ENCODE measurements at regions not wholly inside any gene's neighbourhood (a gene's known extent, or its start where the extent isn't known, plus 50 kb on each side); places are given as distances from the start of the nearest gene placed in this dataset.
"Not testable (repeated sequence)": the region's sequence is repeated elsewhere in the genome, so short reads cannot be mapped to it uniquely, and the experiment has no call there.

GRCh38 chr3:78101384-78101783 is 1061.5 kb downstream of the ROBO2 start:
- no peaks in the 10 kb centered on the region for H3K4me1 ChIP-seq (ENCODE audit: control insufficient read depth in 1 of 2, insufficient read depth in 2 of 2, low read length in 2 of 2)
- no peak overlapping the region for H2BK5ac ChIP-seq (ENCODE audit: low read depth, low read length, poor library complexity)
- no peaks in the 10 kb centered on the region for H3K9me3 ChIP-seq (ENCODE audit: insufficient read depth, low read depth, low read length)
- H3K36me3 ChIP-seq (ENCODE audit: control insufficient read depth in 1 of 2, insufficient read depth in 2 of 2, low read length in 2 of 2) = no peaks in the 10 kb centered on the region
- H3K4ac ChIP-seq (ENCODE audit: low read depth, low read length) = no peak overlapping the region
- no peak for DNase-seq
- H3K79me1 ChIP-seq (ENCODE audit: low read length) = no peaks in the 10 kb centered on the region
- no peak overlapping the region for H3K9ac ChIP-seq (ENCODE audit: low read length)
- no peak overlapping the region for H3K4me2 ChIP-seq (ENCODE audit: low read length)
- H3K4me3 ChIP-seq (ENCODE audit: low read depth, low read length) = no peak overlapping the region
- no peak overlapping the region for H3K23ac ChIP-seq (ENCODE audit: low read length)
- no peak overlapping the region for H2AFZ ChIP-seq (ENCODE audit: insufficient read depth, low read length, poor library complexity)
- H3K14ac ChIP-seq (ENCODE audit: low read length) = no peak overlapping the region
- no CpG with 5 or more reads among the region's 3 CpGs for WGBS (ENCODE audit: extremely low coverage, insufficient coverage, insufficient read length)
- no peaks in the 10 kb centered on the region for H3K27me3 ChIP-seq (ENCODE audit: insufficient read depth, low read length)
- H4K91ac ChIP-seq (ENCODE audit: low read depth, low read length) = no peak overlapping the region
- no peaks in the 10 kb centered on the region for H3K79me2 ChIP-seq (ENCODE audit: control insufficient read depth, insufficient read depth, low read length, poor library complexity)
- no peak overlapping the region for H3K18ac ChIP-seq (ENCODE audit: low read length)
- H2BK120ac ChIP-seq (ENCODE audit: insufficient read depth, low read length, poor library complexity) = no peak overlapping the region
- no peak overlapping the region for H4K12ac ChIP-seq (ENCODE audit: low read depth, low read length)
- H3K27ac ChIP-seq (ENCODE audit: low read depth, low read length) = no peak overlapping the region
- H4K8ac ChIP-seq (ENCODE audit: low read depth, low read length) = no peak overlapping the region
- no peak overlapping the region for H2AK5ac ChIP-seq (ENCODE audit: low read length)
- H2BK12ac ChIP-seq (ENCODE audit: low read length) = no peak overlapping the region

DNA sequence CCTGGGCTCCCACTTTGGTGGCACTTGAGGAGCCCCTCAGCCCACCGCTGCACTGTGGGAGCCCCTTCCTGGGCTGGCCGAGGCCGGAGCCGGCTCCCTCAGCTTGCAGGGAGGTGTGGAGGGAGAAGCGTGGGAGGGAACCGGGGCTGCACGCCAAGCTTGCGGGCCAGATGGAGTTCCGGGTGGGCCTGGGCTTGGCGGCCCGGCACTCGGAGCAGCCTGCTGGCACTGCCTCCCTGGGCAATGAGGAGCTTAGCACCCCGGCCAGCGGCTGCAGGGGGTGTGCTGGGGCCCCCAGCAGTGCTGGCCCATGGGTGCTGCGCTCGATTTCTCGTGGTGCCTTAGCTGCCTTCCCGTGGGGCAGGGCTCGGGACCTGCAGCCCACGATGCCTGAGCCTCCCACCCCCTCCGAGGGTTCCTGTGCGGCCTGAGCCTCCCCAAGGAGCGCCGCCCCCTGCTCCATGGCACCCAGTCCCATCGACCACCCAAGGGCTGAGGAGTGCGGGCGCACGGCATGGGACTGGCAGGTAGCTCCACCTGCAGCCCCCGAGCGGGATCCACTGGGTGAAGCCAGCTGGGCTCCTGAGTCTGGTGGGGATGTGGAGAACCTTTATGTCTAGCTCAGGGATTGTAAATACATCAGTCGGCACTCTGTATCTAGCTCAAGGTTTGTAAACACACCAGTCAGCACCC is 1068.5 kb downstream of the ROBO2 start:
- not testable (repeated sequence) for H3K4ac ChIP-seq (ENCODE audit: low read depth, low read length); H3K79me1 ChIP-seq (ENCODE audit: low read length); H3K14ac ChIP-seq (ENCODE audit: low read length); H4K91ac ChIP-seq (ENCODE audit: low read depth, low read length); H3K23ac ChIP-seq (ENCODE audit: low read length); H4K12ac ChIP-seq (ENCODE audit: low read depth, low read length); H2BK12ac ChIP-seq (ENCODE audit: low read length); H4K8ac ChIP-seq (ENCODE audit: low read depth, low read length); H3K4me2 ChIP-seq (ENCODE audit: low read length); H2BK120ac ChIP-seq (ENCODE audit: insufficient read depth, low read length, poor library complexity); H3K9me3 ChIP-seq (ENCODE audit: insufficient read depth, low read depth, low read length); H3K9ac ChIP-seq (ENCODE audit: low read length); H2BK5ac ChIP-seq (ENCODE audit: low read depth, low read length, poor library complexity); H3K79me2 ChIP-seq (ENCODE audit: control insufficient read depth, insufficient read depth, low read length, poor library complexity); H2AFZ ChIP-seq (ENCODE audit: insufficient read depth, low read length, poor library complexity); H2AK5ac ChIP-seq (ENCODE audit: low read length); H3K27me3 ChIP-seq (ENCODE audit: insufficient read depth, low read length); H3K18ac ChIP-seq (ENCODE audit: low read length); H3K4me1 ChIP-seq (ENCODE audit: control insufficient read depth in 1 of 2, insufficient read depth in 2 of 2, low read length in 2 of 2); DNase-seq; H3K4me3 ChIP-seq (ENCODE audit: low read depth, low read length); H3K36me3 ChIP-seq (ENCODE audit: control insufficient read depth in 1 of 2, insufficient read depth in 2 of 2, low read length in 2 of 2); H3K27ac ChIP-seq (ENCODE audit: low read depth, low read length)
- no CpG with 5 or more reads among the region's 31 CpGs for WGBS (ENCODE audit: extremely low coverage, insufficient coverage, insufficient read length)

GRCh38 chr3:78112291-78113010 is 1072.6 kb downstream of the ROBO2 start:
- Histone ChIP-seq H3K9ac (ENCODE audit: low read length) (no peak overlapping the region), H2BK12ac (ENCODE audit: low read length) (no peak overlapping the region), H4K8ac (ENCODE audit: low read depth, low read length) (no peak overlapping the region), H2AK5ac (ENCODE audit: low read length) (no peak overlapping the region), H2BK5ac (ENCODE audit: low read depth, low read length, poor library complexity) (no peak overlapping the region), H3K9me3 (ENCODE audit: insufficient read depth, low read depth, low read length) (peaks cover 5% of the 10 kb centered on the region), H3K79me2 (ENCODE audit: control insufficient read depth, insufficient read depth, low read length, poor library complexity) (no peaks in the 10 kb centered on the region), H3K4me2 (ENCODE audit: low read length) (no peak overlapping the region), H4K12ac (ENCODE audit: low read depth, low read length) (no peak overlapping the region), H2AFZ (ENCODE audit: insufficient read depth, low read length, poor library complexity) (no peak overlapping the region), H3K14ac (ENCODE audit: low read length) (no peak overlapping the region), H3K27ac (ENCODE audit: low read depth, low read length) (no peak overlapping the region), H4K91ac (ENCODE audit: low read depth, low read length) (no peak overlapping the region), H3K27me3 (ENCODE audit: insufficient read depth, low read length) (no peaks in the 10 kb centered on the region), H3K4me3 (ENCODE audit: low read depth, low read length) (no peak overlapping the region), H3K23ac (ENCODE audit: low read length) (no peak overlapping the region), H3K4me1 (ENCODE audit: control insufficient read depth in 1 of 2, insufficient read depth in 2 of 2, low read length in 2 of 2) (no peaks in the 10 kb centered on the region), H3K79me1 (ENCODE audit: low read length) (no peaks in the 10 kb centered on the region), H2BK120ac (ENCODE audit: insufficient read depth, low read length, poor library complexity) (no peak overlapping the region), H3K18ac (ENCODE audit: low read length) (no peak overlapping the region), H3K36me3 (ENCODE audit: control insufficient read depth in 1 of 2, insufficient read depth in 2 of 2, low read length in 2 of 2) (no peaks in the 10 kb centered on the region), H3K4ac (ENCODE audit: low read depth, low read length) (no peak overlapping the region)
- WGBS (ENCODE audit: extremely low coverage, insufficient coverage, insufficient read length) = no CpG with 5 or more reads among the region's 5 CpGs
- DNase-seq = no peak

- H2AK5ac ChIP-seq (ENCODE audit: low read length) = no peak overlapping the region
- H4K91ac ChIP-seq (ENCODE audit: low read depth, low read length) = no peak overlapping the region
- no peak overlapping the region for H2BK5ac ChIP-seq (ENCODE audit: low read depth, low read length, poor library complexity)
- no peak overlapping the region for H2BK120ac ChIP-seq (ENCODE audit: insufficient read depth, low read length, poor library complexity)
- no peaks in the 10 kb centered on the region for H3K79me1 ChIP-seq (ENCODE audit: low read length)
- H3K4ac ChIP-seq (ENCODE audit: low read depth, low read length) = no peak overlapping the region
- H3K18ac ChIP-seq (ENCODE audit: low read length) = no peak overlapping the region
- H4K12ac ChIP-seq (ENCODE audit: low read depth, low read length) = no peak overlapping the region
- no peak for DNase-seq
- H3K79me2 ChIP-seq (ENCODE audit: control insufficient read depth, insufficient read depth, low read length, poor library complexity) = no peaks in the 10 kb centered on the region
- no peaks in the 10 kb centered on the region for H3K36me3 ChIP-seq (ENCODE audit: control insufficient read depth in 1 of 2, insufficient read depth in 2 of 2, low read length in 2 of 2)
- no peak overlapping the region for H2AFZ ChIP-seq (ENCODE audit: insufficient read depth, low read length, poor library complexity)
- H2BK12ac ChIP-seq (ENCODE audit: low read length) = no peak overlapping the region
- H3K4me3 ChIP-seq (ENCODE audit: low read depth, low read length) = no peak overlapping the region
- no peak overlapping the region for H3K4me2 ChIP-seq (ENCODE audit: low read length)
- H3K9ac ChIP-seq (ENCODE audit: low read length) = no peak overlapping the region
- H3K23ac ChIP-seq (ENCODE audit: low read length) = no peak overlapping the region
- no CpG with 5 or more reads among the region's 1 CpG for WGBS (ENCODE audit: extremely low coverage, insufficient coverage, insufficient read length)
- H3K14ac ChIP-seq (ENCODE audit: low read length) = no peak overlapping the region
- no peaks in the 10 kb centered on the region for H3K9me3 ChIP-seq (ENCODE audit: insufficient read depth, low read depth, low read length)
- H4K8ac ChIP-seq (ENCODE audit: low read depth, low read length) = no peak overlapping the region
- no peak overlapping the region for H3K27ac ChIP-seq (ENCODE audit: low read depth, low read length)
- no peaks in the 10 kb centered on the region for H3K27me3 ChIP-seq (ENCODE audit: insufficient read depth, low read length)
- H3K4me1 ChIP-seq (ENCODE audit: control insufficient read depth in 1 of 2, insufficient read depth in 2 of 2, low read length in 2 of 2) = no peaks in the 10 kb centered on the region
Measured at GRCh38 chr3:78115983-78116382, 1076.1 kb downstream of the ROBO2 start.
